ENCODE measurements at regions not wholly inside any gene's neighbourhood (a gene's known extent, or its start where the extent isn't known, plus 50 kb on each side); places are given as distances from the start of the nearest gene placed in this dataset.

- TF ChIP-seq CTCF (IDR thresholded peaks at IDR 0.05) (no peak), POLR2AphosphoS5 (IDR thresholded peaks at IDR 0.05) (no peak), EP300 (IDR thresholded peaks at IDR 0.05) (no peak), POLR2A (IDR thresholded peaks at IDR 0.05) (no peak)
Measured at GRCh38 chrX:116272322-116272721, 101.8 kb downstream of the AGTR2 start.
